Keratinocyte (primary cell): ENCODE measurements at regions not wholly inside any gene's neighbourhood (a gene's known extent, or its start where the extent isn't known, plus 50 kb on each side); places are given as distances from the start of the nearest gene placed in this dataset.

Experiments
- EZH2 ChIP-seq: IDR thresholded peaks from one replicate; pipeline ENCODE4 v1.6.1; 2012; ENCODE audit warnings: inconsistent platforms, mild to moderate bottlenecking, low read length, moderate library complexity
- TF ChIP-seq, protein P1 (sequence below), 3 experiments: IDR thresholded peaks in 1 of 3; conservative IDR thresholded peaks in 1 of 3; optimal IDR thresholded peaks in 1 of 3; 2 replicates in 2 of 3; 3 replicates in 1 of 3; pipeline versions ENCODE3 to v1.5.1; 2011; ENCODE audit warnings: low read length in 3 of 3, mild to moderate bottlenecking in 3 of 3, moderate library complexity in 2 of 3, control low read depth in 1 of 3, inconsistent platforms in 1 of 3; ENCODE audit not compliant: insufficient read depth in 2 of 3; ENCODE audit errors: extremely low read depth in 1 of 3

DNA sequence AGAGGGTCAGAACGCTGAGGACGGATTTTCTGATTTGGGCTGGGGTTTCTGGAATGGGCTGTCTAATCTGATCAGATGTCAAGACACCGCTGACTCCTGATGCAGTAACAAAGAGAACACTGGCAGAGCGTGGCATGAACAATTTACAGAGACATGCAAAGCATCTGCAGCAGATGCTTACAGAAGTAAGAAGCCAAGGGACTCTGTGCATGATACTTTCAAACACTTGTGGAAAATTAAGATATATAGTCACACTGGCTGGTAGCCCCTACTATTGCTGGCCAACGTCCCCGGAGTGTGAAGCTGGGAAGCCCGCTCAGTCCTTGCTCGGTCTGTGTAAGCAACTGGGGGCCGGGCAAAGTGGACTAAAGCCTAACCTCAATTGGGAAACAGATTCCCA, 903.7 kb downstream of the BRD1 start:
- TF ChIP-seq, protein P1, sequence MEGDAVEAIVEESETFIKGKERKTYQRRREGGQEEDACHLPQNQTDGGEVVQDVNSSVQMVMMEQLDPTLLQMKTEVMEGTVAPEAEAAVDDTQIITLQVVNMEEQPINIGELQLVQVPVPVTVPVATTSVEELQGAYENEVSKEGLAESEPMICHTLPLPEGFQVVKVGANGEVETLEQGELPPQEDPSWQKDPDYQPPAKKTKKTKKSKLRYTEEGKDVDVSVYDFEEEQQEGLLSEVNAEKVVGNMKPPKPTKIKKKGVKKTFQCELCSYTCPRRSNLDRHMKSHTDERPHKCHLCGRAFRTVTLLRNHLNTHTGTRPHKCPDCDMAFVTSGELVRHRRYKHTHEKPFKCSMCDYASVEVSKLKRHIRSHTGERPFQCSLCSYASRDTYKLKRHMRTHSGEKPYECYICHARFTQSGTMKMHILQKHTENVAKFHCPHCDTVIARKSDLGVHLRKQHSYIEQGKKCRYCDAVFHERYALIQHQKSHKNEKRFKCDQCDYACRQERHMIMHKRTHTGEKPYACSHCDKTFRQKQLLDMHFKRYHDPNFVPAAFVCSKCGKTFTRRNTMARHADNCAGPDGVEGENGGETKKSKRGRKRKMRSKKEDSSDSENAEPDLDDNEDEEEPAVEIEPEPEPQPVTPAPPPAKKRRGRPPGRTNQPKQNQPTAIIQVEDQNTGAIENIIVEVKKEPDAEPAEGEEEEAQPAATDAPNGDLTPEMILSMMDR (optimal IDR thresholded peaks at IDR 0.05 in 1 of 3, IDR thresholded peaks at IDR 0.05 in 1 of 3, conservative IDR thresholded peaks at IDR 0.05 in 1 of 3; ENCODE audit: extremely low read depth in 1 of 3, insufficient read depth in 2 of 3, low read length in 3 of 3), result no peak
- TF ChIP-seq EZH2, result no peak
